ENCODE measurements at regions not wholly inside any gene's neighbourhood (a gene's known extent, or its start where the extent isn't known, plus 50 kb on each side); places are given as distances from the start of the nearest gene placed in this dataset.

GRCh38 chr11:129324533-129325175, 51.0 kb upstream of the BARX2 start:
- no peaks in the 10 kb centered on the region for H3K79me2 ChIP-seq (ENCODE audit: insufficient read depth, low read length)
- H3K4me3 ChIP-seq (ENCODE audit: low read depth in 1 of 2, low read length in 2 of 2), result no peak overlapping the region
- DNase-seq (no peak), ATAC-seq (ENCODE audit: insufficient read depth, low read depth) (no peak)
- no peaks in the 10 kb centered on the region for H3K36me3 ChIP-seq (ENCODE audit: insufficient read depth, low read length)
- H3K27ac ChIP-seq (ENCODE audit: low read length), result no peak overlapping the region
- H3K4me2 ChIP-seq (ENCODE audit: insufficient read depth, low read length), result no peak overlapping the region
- no peak overlapping the region for H3K9ac ChIP-seq (ENCODE audit: low read depth, low read length)
- H3K9me3 ChIP-seq (ENCODE audit: insufficient read depth, low read length, severe bottlenecking), result no peaks in the 10 kb centered on the region
- TF ChIP-seq EZH2 (IDR thresholded peaks at IDR 0.05; ENCODE audit: borderline replicate concordance, low read depth, low read length, severe bottlenecking) (no peak), CTCF (IDR thresholded peaks at IDR 0.05; ENCODE audit: borderline replicate concordance, extremely low read depth, low read length, poor library complexity, severe bottlenecking) (no peak)
- H2AFZ ChIP-seq (ENCODE audit: low read depth, low read length), result no peak overlapping the region
- H4K20me1 ChIP-seq (ENCODE audit: insufficient read depth, low read length), result no peaks in the 10 kb centered on the region
- peaks cover 20% of the 10 kb centered on the region for H3K27me3 ChIP-seq (ENCODE audit: insufficient read depth, low read length, poor library complexity)
- no peaks in the 10 kb centered on the region for H3K4me1 ChIP-seq (ENCODE audit: insufficient read depth, low read length)

DNA sequence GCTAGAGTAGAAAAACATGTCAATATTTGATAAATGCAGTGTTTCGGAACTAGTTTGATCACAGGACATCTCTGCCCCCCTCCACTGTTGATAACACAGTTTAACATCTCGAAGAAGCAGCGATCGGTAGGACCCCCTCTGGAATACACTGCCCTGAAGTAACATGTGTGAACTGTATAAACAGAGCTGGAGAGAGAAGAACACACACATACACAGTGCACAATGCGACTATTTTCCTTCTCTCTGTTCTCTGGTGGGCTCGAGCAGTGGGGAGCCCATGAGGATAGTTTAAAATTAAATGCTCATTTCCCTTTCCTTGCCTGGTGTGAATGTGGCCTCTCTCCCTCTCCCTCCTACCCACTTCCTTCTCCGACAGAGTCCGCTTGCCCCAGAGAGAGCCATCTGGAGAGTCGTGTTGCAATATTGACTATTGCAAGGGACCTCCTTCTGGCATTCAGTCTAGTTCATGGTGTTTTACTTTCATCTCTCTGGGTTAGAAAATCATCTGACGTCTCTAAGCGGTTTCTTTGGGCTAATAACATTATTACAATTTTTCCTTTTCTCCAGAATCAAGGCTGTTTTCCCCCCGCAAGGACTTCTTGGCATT, 51.6 kb upstream of the BARX2 start:
- TF ChIP-seq EZH2 (IDR thresholded peaks at IDR 0.05; ENCODE audit: borderline replicate concordance, low read depth, low read length, severe bottlenecking), result no peak
- no peak overlapping the region for H3K27ac ChIP-seq (ENCODE audit: low read length)
- no peak overlapping the region for H2AFZ ChIP-seq (ENCODE audit: low read depth, low read length)
- peaks cover 23% of the 10 kb centered on the region for H3K27me3 ChIP-seq (ENCODE audit: insufficient read depth, low read length, poor library complexity)
- DNase-seq, result no peak
- H3K9me3 ChIP-seq (ENCODE audit: insufficient read depth, low read length, severe bottlenecking), result no peaks in the 10 kb centered on the region
- H4K20me1 ChIP-seq (ENCODE audit: insufficient read depth, low read length), result no peaks in the 10 kb centered on the region
- no peaks in the 10 kb centered on the region for H3K36me3 ChIP-seq (ENCODE audit: insufficient read depth, low read length)
- no peaks in the 10 kb centered on the region for H3K4me1 ChIP-seq (ENCODE audit: insufficient read depth, low read length)
- H3K9ac ChIP-seq (ENCODE audit: low read depth, low read length), result no peak overlapping the region
- no peak overlapping the region for H3K4me3 ChIP-seq (ENCODE audit: low read depth in 1 of 2, low read length in 2 of 2)
- no peak for ATAC-seq (ENCODE audit: insufficient read depth, low read depth)
- H3K79me2 ChIP-seq (ENCODE audit: insufficient read depth, low read length), result no peaks in the 10 kb centered on the region
- no peak overlapping the region for H3K4me2 ChIP-seq (ENCODE audit: insufficient read depth, low read length)

- no peak overlapping the region for H3K27ac ChIP-seq (ENCODE audit: low read length)
- TF ChIP-seq EZH2 (IDR thresholded peaks at IDR 0.05; ENCODE audit: borderline replicate concordance, low read depth, low read length, severe bottlenecking), result no peak
- no peak for TF ChIP-seq CTCF (IDR thresholded peaks at IDR 0.05; ENCODE audit: borderline replicate concordance, extremely low read depth, low read length, poor library complexity, severe bottlenecking)
- no peaks in the 10 kb centered on the region for H4K20me1 ChIP-seq (ENCODE audit: insufficient read depth, low read length)
- H3K9me3 ChIP-seq (ENCODE audit: insufficient read depth, low read length, severe bottlenecking), result no peaks in the 10 kb centered on the region
- no peak for ATAC-seq (ENCODE audit: insufficient read depth, low read depth)
- no peak overlapping the region for H3K4me2 ChIP-seq (ENCODE audit: insufficient read depth, low read length)
- H3K36me3 ChIP-seq (ENCODE audit: insufficient read depth, low read length), result no peaks in the 10 kb centered on the region
- DNase-seq, result no peak
- no peaks in the 10 kb centered on the region for H3K79me2 ChIP-seq (ENCODE audit: insufficient read depth, low read length)
- H3K4me1 ChIP-seq (ENCODE audit: insufficient read depth, low read length), result no peaks in the 10 kb centered on the region
- no peak overlapping the region for H3K4me3 ChIP-seq (ENCODE audit: low read depth in 1 of 2, low read length in 2 of 2)
- H2AFZ ChIP-seq (ENCODE audit: low read depth, low read length), result no peak overlapping the region
- H3K9ac ChIP-seq (ENCODE audit: low read depth, low read length), result no peak overlapping the region
- H3K27me3 ChIP-seq (ENCODE audit: insufficient read depth, low read length, poor library complexity), result peaks cover 19% of the 10 kb centered on the region
These were observed 52.7 kb upstream of the BARX2 start for GRCh38 chr11:129322941-129323340.

GRCh38 chr11:129321076-129321475, 54.6 kb upstream of the BARX2 start:
- H3K27me3 ChIP-seq (ENCODE audit: insufficient read depth, low read length, poor library complexity), result peaks cover 18% of the 10 kb centered on the region
- H3K4me1 ChIP-seq (ENCODE audit: insufficient read depth, low read length), result no peaks in the 10 kb centered on the region
- H4K20me1 ChIP-seq (ENCODE audit: insufficient read depth, low read length), result no peaks in the 10 kb centered on the region
- H3K4me3 ChIP-seq (ENCODE audit: low read depth in 1 of 2, low read length in 2 of 2), result no peak overlapping the region
- H3K27ac ChIP-seq (ENCODE audit: low read length), result no peak overlapping the region
- no peak for DNase-seq
- TF ChIP-seq CTCF (IDR thresholded peaks at IDR 0.05; ENCODE audit: borderline replicate concordance, extremely low read depth, low read length, poor library complexity, severe bottlenecking) (no peak), EZH2 (IDR thresholded peaks at IDR 0.05; ENCODE audit: borderline replicate concordance, low read depth, low read length, severe bottlenecking) (no peak)
- H2AFZ ChIP-seq (ENCODE audit: low read depth, low read length), result no peak overlapping the region
- H3K9me3 ChIP-seq (ENCODE audit: insufficient read depth, low read length, severe bottlenecking), result no peaks in the 10 kb centered on the region
- no peaks in the 10 kb centered on the region for H3K36me3 ChIP-seq (ENCODE audit: insufficient read depth, low read length)
- H3K9ac ChIP-seq (ENCODE audit: low read depth, low read length), result no peak overlapping the region
- no peaks in the 10 kb centered on the region for H3K79me2 ChIP-seq (ENCODE audit: insufficient read depth, low read length)
- ATAC-seq (ENCODE audit: insufficient read depth, low read depth), result no peak
- no peak overlapping the region for H3K4me2 ChIP-seq (ENCODE audit: insufficient read depth, low read length)

Measured in DND-41 (cell line).